ENCODE measurements at regions not wholly inside any gene's neighbourhood (a gene's known extent, or its start where the extent isn't known, plus 50 kb on each side); places are given as distances from the start of the nearest gene placed in this dataset.

- no peak for DNase-seq
Observed at GRCh38 chr2:33810046-33810835, 211.1 kb upstream of the FAM98A start.

GRCh38 chr2:33806041-33806440 lies 206.9 kb upstream of the FAM98A start:
- no peak for DNase-seq

GRCh38 chr2:33804155-33804554 lies 205.1 kb upstream of the FAM98A start:
- no peak for DNase-seq

- DNase-seq, result no peak
Observed at GRCh38 chr2:33796511-33796910, 197.4 kb upstream of the FAM98A start.

- no peak for DNase-seq
Observed at GRCh38 chr2:33791625-33792024, 192.5 kb upstream of the FAM98A start.

- DNase-seq, result no peak
Observed at GRCh38 chr2:33788044-33788443, 188.9 kb upstream of the FAM98A start.

GRCh38 chr2:33786881-33787280 lies 187.8 kb upstream of the FAM98A start:
- no peak for DNase-seq

- DNase-seq, result peak; percentile 38 to 75 (median 53)
Observed at GRCh38 chr2:33785201-33786106, 186.4 kb upstream of the FAM98A start.

- no peak for DNase-seq
Observed at GRCh38 chr2:33784488-33784887, 185.4 kb upstream of the FAM98A start.

GRCh38 chr2:33782395-33783230 lies 183.5 kb upstream of the FAM98A start:
- DNase-seq, result peak; percentile 6 to 61 (median 42)

- DNase-seq, result no peak
Observed at GRCh38 chr2:33777786-33778185, 178.7 kb upstream of the FAM98A start.

GRCh38 chr2:33775306-33775705 lies 176.2 kb upstream of the FAM98A start:
- DNase-seq, result no peak

GRCh38 chr2:33770023-33770422 lies 170.9 kb upstream of the FAM98A start:
- DNase-seq, result no peak

GRCh38 chr2:33766175-33766574 lies 167.1 kb upstream of the FAM98A start:
- DNase-seq, result no peak

GRCh38 chr2:33765122-33765521 lies 166.0 kb upstream of the FAM98A start:
- no peak for DNase-seq

- DNase-seq, result no peak
Observed at GRCh38 chr2:33764551-33764950, 165.5 kb upstream of the FAM98A start.

- no peak for DNase-seq
Observed at GRCh38 chr2:33763671-33764310, 164.7 kb upstream of the FAM98A start.

GRCh38 chr2:33762636-33763035 lies 163.5 kb upstream of the FAM98A start:
- DNase-seq, result no peak

- DNase-seq, result no peak
Observed at GRCh38 chr2:33746208-33746800, 147.2 kb upstream of the FAM98A start.

GRCh38 chr2:33735096-33735495 lies 136.0 kb upstream of the FAM98A start:
- DNase-seq, result no peak

- no peak for DNase-seq
Observed at GRCh38 chr2:33730804-33731203, 131.7 kb upstream of the FAM98A start.

GRCh38 chr2:33730193-33730592 lies 131.1 kb upstream of the FAM98A start:
- DNase-seq, result no peak

All from suppressor macrophage (primary cell).